ENCODE measurements at regions not wholly inside any gene's neighbourhood (a gene's known extent, or its start where the extent isn't known, plus 50 kb on each side); places are given as distances from the start of the nearest gene placed in this dataset.
"Not testable (repeated sequence)": the region's sequence is repeated elsewhere in the genome, so short reads cannot be mapped to it uniquely, and the experiment has no call there.

DNA sequence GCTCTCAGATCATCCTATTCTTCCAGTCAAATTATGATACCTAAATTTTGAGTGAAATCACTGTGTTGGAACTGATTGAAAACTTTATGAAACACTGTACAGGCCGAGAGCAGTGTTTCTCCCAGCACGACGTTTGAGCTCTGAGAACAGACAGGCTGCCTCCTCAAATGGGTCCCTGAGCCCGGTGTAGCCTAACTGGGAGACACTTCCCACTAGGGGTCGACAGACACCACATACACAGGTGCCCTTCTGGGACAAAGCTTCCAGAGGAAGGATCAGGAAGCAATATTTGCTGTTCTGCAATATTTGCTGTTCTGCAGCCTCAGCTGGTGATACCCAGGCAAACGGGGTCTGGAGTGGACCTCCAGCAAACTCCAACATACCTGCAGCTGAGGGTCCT is 392.5 kb upstream of the PBX1 start:
- peak; percentile 39 for TF ChIP-seq CTCF (IDR thresholded peaks at IDR 0.05)
- not testable (repeated sequence) for TF ChIP-seq SIN3A (IDR thresholded peaks at IDR 0.05; ENCODE audit: borderline replicate concordance, insufficient read depth, low read depth, low read length); TCF7L2 (IDR thresholded peaks at IDR 0.05; ENCODE audit: low read depth, low read length)
